Activated CD8-positive, alpha-beta memory T cell treated with anti-CD3 and anti-CD28 coated beads, Interleukin-2, amount 50 U/mL, for 48 hours (primary cell): ENCODE measurements at regions not wholly inside any gene's neighbourhood (a gene's known extent, or its start where the extent isn't known, plus 50 kb on each side); places are given as distances from the start of the nearest gene placed in this dataset.

Source experiments
- DNase-seq: peaks from one replicate; pipeline ENCODE4 v3.0.0-alpha.2; 2020

- no peak for DNase-seq
Observed at GRCh38 chr4:17164666-17165065, 266.2 kb upstream of the LDB2 start.

GRCh38 chr4:17163156-17163771, 264.8 kb upstream of the LDB2 start:
- DNase-seq = no peak

- no peak for DNase-seq
Observed at GRCh38 chr4:17157304-17157703, 258.9 kb upstream of the LDB2 start.

GRCh38 chr4:17155486-17155885, 257.0 kb upstream of the LDB2 start:
- no peak for DNase-seq

- DNase-seq = no peak
Observed at GRCh38 chr4:17153572-17153971, 255.1 kb upstream of the LDB2 start.

- no peak for DNase-seq
Observed at GRCh38 chr4:17152941-17153540, 254.6 kb upstream of the LDB2 start.

- DNase-seq = no peak
Observed at GRCh38 chr4:17142232-17142711, 243.8 kb upstream of the LDB2 start.

GRCh38 chr4:17138847-17139246, 240.4 kb upstream of the LDB2 start:
- DNase-seq = no peak

- no peak for DNase-seq
Observed at GRCh38 chr4:17134565-17134964, 236.1 kb upstream of the LDB2 start.

- no peak for DNase-seq
Observed at GRCh38 chr4:17134100-17134499, 235.7 kb upstream of the LDB2 start.

GRCh38 chr4:17132226-17132625, 233.8 kb upstream of the LDB2 start:
- DNase-seq = no peak

- DNase-seq = no peak
Observed at GRCh38 chr4:17128268-17128667, 229.8 kb upstream of the LDB2 start.

GRCh38 chr4:17126321-17126966, 228.0 kb upstream of the LDB2 start:
- DNase-seq = no peak

GRCh38 chr4:17124767-17125166, 226.3 kb upstream of the LDB2 start:
- DNase-seq = no peak

GRCh38 chr4:17120761-17121160, 222.3 kb upstream of the LDB2 start:
- DNase-seq = no peak

- no peak for DNase-seq
Observed at GRCh38 chr4:17117746-17118145, 219.3 kb upstream of the LDB2 start.

- DNase-seq = no peak
Observed at GRCh38 chr4:17115583-17115982, 217.1 kb upstream of the LDB2 start.

- DNase-seq = no peak
Observed at GRCh38 chr4:17112292-17112659, 213.8 kb upstream of the LDB2 start.

- no peak for DNase-seq
Observed at GRCh38 chr4:17109126-17109525, 210.7 kb upstream of the LDB2 start.

GRCh38 chr4:17103231-17103630, 204.8 kb upstream of the LDB2 start:
- no peak for DNase-seq

- no peak for DNase-seq
Observed at GRCh38 chr4:17098996-17099395, 200.6 kb upstream of the LDB2 start.

GRCh38 chr4:17098401-17098800, 200.0 kb upstream of the LDB2 start:
- DNase-seq = no peak

GRCh38 chr4:17097362-17097761, 198.9 kb upstream of the LDB2 start:
- no peak for DNase-seq

- DNase-seq = no peak
Observed at GRCh38 chr4:17096692-17097091, 198.2 kb upstream of the LDB2 start.

- DNase-seq = no peak
Observed at GRCh38 chr4:17095771-17096170, 197.3 kb upstream of the LDB2 start.
